CD14-positive monocyte (primary cell): ENCODE measurements at regions not wholly inside any gene's neighbourhood (a gene's known extent, or its start where the extent isn't known, plus 50 kb on each side); places are given as distances from the start of the nearest gene placed in this dataset.

Experiments used
- DNase-seq, 3 donors: peaks; one replicate each; pipeline ENCODE4 v3.0.0-alpha.2; 2011 to 2022
- H2AFZ ChIP-seq: 2 replicates; pipeline ENCODE4 v1.6.0; 2012; ENCODE audit warnings: mild to moderate bottlenecking, low read depth, low read length, inconsistent platforms; ENCODE audit not compliant: insufficient read depth, poor library complexity, severe bottlenecking
- H3K27ac ChIP-seq, 2 donors: 1 replicate in 1 of 2; 2 replicates in 1 of 2; pipeline ENCODE4 v1.5.1; 2012 to 2013; ENCODE audit warnings: low read length in 2 of 2, control low read depth in 1 of 2, inconsistent platforms in 1 of 2, low read depth in 1 of 2, mild to moderate bottlenecking in 1 of 2
- H3K27me3 ChIP-seq, 2 donors: one replicate each; pipeline versions ENCODE4 v1.6.0 to v1.6.1; 2011 to 2013; ENCODE audit warnings: low read length in 2 of 2; ENCODE audit not compliant: control insufficient read depth in 2 of 2, insufficient read depth in 2 of 2
- H3K36me3 ChIP-seq, 2 donors: replicated peaks in 1 of 2; 1 replicate in 1 of 2; 2 replicates in 1 of 2; pipeline versions ENCODE4 v1.5.1 to v1.6.1; 2012 to 2013; ENCODE audit warnings: low read length in 2 of 2, control low read depth in 1 of 2, inconsistent platforms in 1 of 2, mild to moderate bottlenecking in 1 of 2; ENCODE audit not compliant: insufficient read depth in 2 of 2, control insufficient read depth in 1 of 2
- H3K4me1 ChIP-seq, 2 donors: 1 replicate in 1 of 2; 2 replicates in 1 of 2; pipeline versions ENCODE4 v1.5.1 to v1.6.1; 2012 to 2013; ENCODE audit warnings: low read length in 2 of 2, control low read depth in 1 of 2, inconsistent platforms in 1 of 2, mild to moderate bottlenecking in 1 of 2, moderate library complexity in 1 of 2; ENCODE audit not compliant: insufficient read depth in 2 of 2, control insufficient read depth in 1 of 2
- H3K4me2 ChIP-seq: replicated peaks from 2 replicates; pipeline ENCODE3; 2012; ENCODE audit warnings: low read length, moderate library complexity, mild to moderate bottlenecking; ENCODE audit not compliant: poor library complexity, severe bottlenecking; ENCODE audit errors: extremely low read depth
- H3K4me3 ChIP-seq, 3 experiments: fragments of 200-600 bp in 1 of 3; sonication (generic) in 1 of 3; replicated peaks in 1 of 3; 1 replicate in 2 of 3; 2 replicates in 1 of 3; pipeline ENCODE4 v1.5.1; 2011 to 2013; ENCODE audit warnings: low read length in 3 of 3, mild to moderate bottlenecking in 3 of 3, control low read depth in 2 of 3, low read depth in 2 of 3, inconsistent platforms in 1 of 3, moderate library complexity in 1 of 3
- H3K79me2 ChIP-seq: 2 replicates; pipeline ENCODE4 v1.6.0; 2012; ENCODE audit warnings: mild to moderate bottlenecking, control low read depth, inconsistent platforms, low read length, moderate library complexity; ENCODE audit not compliant: insufficient read depth
- H3K9ac ChIP-seq: 2 replicates; pipeline ENCODE4 v1.6.0; 2017; ENCODE audit warnings: low read length, mild to moderate bottlenecking; ENCODE audit not compliant: insufficient read depth, poor library complexity, severe bottlenecking
- H3K9me3 ChIP-seq, 2 donors: replicated peaks in 1 of 2; 1 replicate in 1 of 2; 2 replicates in 1 of 2; pipeline versions ENCODE4 v1.5.1 to v1.6.1; 2012 to 2013; ENCODE audit warnings: low read length in 2 of 2, control low read depth in 1 of 2; ENCODE audit not compliant: control insufficient read depth in 1 of 2, insufficient read depth in 1 of 2
- H4K20me1 ChIP-seq: 2 replicates; pipeline ENCODE4 v1.6.0; 2012; ENCODE audit warnings: mild to moderate bottlenecking, low read length, control low read depth, moderate library complexity; ENCODE audit not compliant: insufficient read depth
- H3K27ac Mint-ChIP-seq, 7 donors: one replicate each; pipeline ENCODE4 v1.8.0; 2020; ENCODE audit warnings: mild to moderate bottlenecking in 7 of 7, mixed read lengths in 7 of 7, moderate library complexity in 6 of 7, inconsistent platforms in 2 of 7
- H3K27me3 Mint-ChIP-seq, 3 donors: one replicate each; pipeline ENCODE4 v1.8.0; 2021 to 2022; ENCODE audit warnings: low read depth in 3 of 3, mild to moderate bottlenecking in 3 of 3, mixed read lengths in 3 of 3, moderate library complexity in 3 of 3, inconsistent platforms in 1 of 3
- H3K36me3 Mint-ChIP-seq, 2 donors: one replicate each; pipeline ENCODE4 v1.8.0; 2020; ENCODE audit warnings: mixed read lengths in 2 of 2, inconsistent platforms in 1 of 2, mild to moderate bottlenecking in 1 of 2
- H3K4me1 Mint-ChIP-seq: one replicate; pipeline ENCODE4 v1.8.0; 2020; ENCODE audit warnings: mild to moderate bottlenecking, mixed read lengths
- H3K4me3 Mint-ChIP-seq, 2 donors: one replicate each; pipeline ENCODE4 v1.8.0; 2020; ENCODE audit warnings: mild to moderate bottlenecking in 2 of 2, mixed read lengths in 2 of 2, moderate library complexity in 1 of 2
- H3K9me3 Mint-ChIP-seq, 7 donors: one replicate each; pipeline ENCODE4 v1.8.0; 2020 to 2022; ENCODE audit warnings: mixed read lengths in 7 of 7, mild to moderate bottlenecking in 6 of 7, moderate library complexity in 6 of 7, inconsistent platforms in 2 of 7
- CTCF ChIP-seq: fragments of 200-600 bp; IDR thresholded peaks from one replicate; pipeline ENCODE4 v1.8.0; 2022; ENCODE audit warnings: antibody characterized with exemption, mild to moderate bottlenecking
- WGBS: methylation state at CpG from one replicate; pipeline ENCODE4 v1.1.5; 2013; ENCODE audit warnings: missing lambda C conversion rate; ENCODE audit not compliant: insufficient coverage; 5-methylcytosine and 5-hydroxymethylcytosine counted together
- intact Hi-C, 2 donors: fragments of 100-400 bp; cut with micrococcal nuclease; formaldehyde crosslinking; loops; one replicate each; pipeline versions ENCODE4 v1.15.0 to v1.15.1; 2023

DNA sequence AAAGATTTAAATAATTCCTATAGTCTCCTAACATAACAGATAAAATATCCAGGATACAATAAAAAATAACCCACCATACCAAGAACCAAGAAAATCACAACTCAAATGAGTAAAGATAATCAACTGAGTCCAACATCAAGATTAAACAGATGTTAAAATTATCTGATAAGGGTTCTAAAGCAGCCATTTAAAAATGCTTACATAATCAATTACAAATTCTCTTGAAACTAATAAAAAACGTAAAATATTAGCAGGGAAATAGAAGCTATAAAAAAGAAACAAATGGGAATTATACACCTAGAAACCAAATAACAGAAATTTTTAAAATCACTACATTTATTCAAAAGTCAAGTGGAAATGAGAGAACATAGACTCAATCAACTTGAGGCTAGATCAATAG is 297.7 kb upstream of the RAB6C start:
- H3K27me3 ChIP-seq: no peaks in the 10 kb centered on the region
- no peaks in the 10 kb centered on the region for H3K4me1 Mint-ChIP-seq
- WGBS: no CpG with 5 or more reads among the region's 1 CpG
- H3K9ac ChIP-seq: no peak overlapping the region
- H3K36me3 Mint-ChIP-seq: no peaks in the 10 kb centered on the region
- H3K36me3 ChIP-seq: no peaks in the 10 kb centered on the region
- H4K20me1 ChIP-seq: no peaks in the 10 kb centered on the region
- no peak overlapping the region for H3K4me2 ChIP-seq
- no peak for TF ChIP-seq CTCF
- H3K27me3 Mint-ChIP-seq: peaks cover 0 to 5% (median 3%) of the 10 kb centered on the region in 3 donors
- no peaks in the 10 kb centered on the region for H3K79me2 ChIP-seq
- H3K4me3 ChIP-seq: no peak overlapping the region
- no peak overlapping the region for H2AFZ ChIP-seq
- intact Hi-C loops: no loop called here
- H3K9me3 ChIP-seq: no peaks in the 10 kb centered on the region
- no peak overlapping the region for H3K27ac ChIP-seq
- DNase-seq: no peak
- H3K4me3 Mint-ChIP-seq: no peak overlapping the region
- peaks cover 0 to 6% (median 2%) of the 10 kb centered on the region in 7 donors for H3K9me3 Mint-ChIP-seq
- no peak overlapping the region for H3K27ac Mint-ChIP-seq
- no peaks in the 10 kb centered on the region for H3K4me1 ChIP-seq

GRCh38 chr2:129689653-129690448 is 289.6 kb upstream of the RAB6C start:
- no peaks in the 10 kb centered on the region for H3K4me1 ChIP-seq
- Mint-ChIP-seq H3K36me3 (no peaks in the 10 kb centered on the region), H3K27ac (no peak overlapping the region), H3K27me3 (peaks cover 0 to 6% (median 5%) of the 10 kb centered on the region in 3 donors), H3K4me3 (no peak overlapping the region), H3K4me1 (no peaks in the 10 kb centered on the region), H3K9me3 (peaks cover 0 to 10% (median 3%) of the 10 kb centered on the region in 7 donors)
- H3K79me2 ChIP-seq: no peaks in the 10 kb centered on the region
- no peak overlapping the region for H3K4me3 ChIP-seq
- no peak for DNase-seq
- H2AFZ ChIP-seq: no peak overlapping the region
- no peak overlapping the region for H3K4me2 ChIP-seq
- H3K27me3 ChIP-seq: peaks cover 0 to 4% of the 10 kb centered on the region in 2 donors
- H3K9me3 ChIP-seq: no peaks in the 10 kb centered on the region
- H4K20me1 ChIP-seq: no peaks in the 10 kb centered on the region
- H3K9ac ChIP-seq: no peak overlapping the region
- no peak for TF ChIP-seq CTCF
- intact Hi-C loops: no loop called here
- 83% methylated on average over 3 of the region's 4 CpGs for WGBS
- no peak overlapping the region for H3K27ac ChIP-seq
- H3K36me3 ChIP-seq: no peaks in the 10 kb centered on the region
